NCI-H345 treated with DMSO at 0.1 percent for 48 hours (cell line): ENCODE measurements at regions not wholly inside any gene's neighbourhood (a gene's known extent, or its start where the extent isn't known, plus 50 kb on each side); places are given as distances from the start of the nearest gene placed in this dataset.
"Not testable (repeated sequence)": the region's sequence is repeated elsewhere in the genome, so short reads cannot be mapped to it uniquely, and the experiment has no call there.

Source experiments
- DNase-seq: peaks from one replicate; lab custom pipeline; 2025; ENCODE audit not compliant: unreplicated experiment; lab: John Stamatoyannopoulos, UW

GRCh38 chr14:34050606-34051005 is 99.7 kb upstream of the EGLN3 start:
- DNase-seq, result no peak

GRCh38 chr14:34049790-34050189 is 98.9 kb upstream of the EGLN3 start:
- DNase-seq, result no peak

- not testable (repeated sequence) for DNase-seq
Observed at GRCh38 chr14:34049187-34049586, 98.3 kb upstream of the EGLN3 start.

- DNase-seq, result no peak
Observed at GRCh38 chr14:34046799-34047520, 96.1 kb upstream of the EGLN3 start.

- no peak for DNase-seq
Observed at GRCh38 chr14:34044666-34045306, 93.9 kb upstream of the EGLN3 start.

GRCh38 chr14:34044373-34044637 is 93.4 kb upstream of the EGLN3 start:
- DNase-seq, result no peak

GRCh38 chr14:34043627-34044372 is 92.9 kb upstream of the EGLN3 start:
- DNase-seq, result no peak

GRCh38 chr14:34041220-34041619 is 90.3 kb upstream of the EGLN3 start:
- no peak for DNase-seq

GRCh38 chr14:34040766-34041165 is 89.9 kb upstream of the EGLN3 start:
- DNase-seq, result no peak

- DNase-seq, result no peak
Observed at GRCh38 chr14:34039428-34040047, 88.7 kb upstream of the EGLN3 start.

GRCh38 chr14:34038358-34039057 is 87.6 kb upstream of the EGLN3 start:
- DNase-seq, result no peak

- no peak for DNase-seq
Observed at GRCh38 chr14:34036319-34036766, 85.5 kb upstream of the EGLN3 start.

- no peak for DNase-seq
Observed at GRCh38 chr14:34035934-34036250, 85.0 kb upstream of the EGLN3 start.

- no peak for DNase-seq
Observed at GRCh38 chr14:34035177-34035933, 84.5 kb upstream of the EGLN3 start.

- DNase-seq, result no peak
Observed at GRCh38 chr14:34034447-34035176, 83.7 kb upstream of the EGLN3 start.

- no peak for DNase-seq
Observed at GRCh38 chr14:34032720-34033119, 81.8 kb upstream of the EGLN3 start.

- no peak for DNase-seq
Observed at GRCh38 chr14:34030864-34031263, 80.0 kb upstream of the EGLN3 start.

- DNase-seq, result no peak
Observed at GRCh38 chr14:34029921-34030334, 79.1 kb upstream of the EGLN3 start.

- no peak for DNase-seq
Observed at GRCh38 chr14:34027990-34028495, 77.2 kb upstream of the EGLN3 start.
